Left lobe of liver (tissue), 2 donors: ENCODE measurements at regions not wholly inside any gene's neighbourhood (a gene's known extent, or its start where the extent isn't known, plus 50 kb on each side); places are given as distances from the start of the nearest gene placed in this dataset.
"Not testable (repeated sequence)": the region's sequence is repeated elsewhere in the genome, so short reads cannot be mapped to it uniquely, and the experiment has no call there.

Experiments
- ATAC-seq: fragments of 200-7000 bp; cut with Tn5 transposase; one replicate; pipeline ENCODE4 v1.9.1; 2020; ENCODE audit warnings: mild to moderate bottlenecking, moderate library complexity
- DNase-seq: peaks from one replicate; pipeline ENCODE4 v3.0.0-alpha.2; 2020; ENCODE audit warnings: low spot score
- donor health status: DM: no; HTN: no; CAD: no; lungs with moderate emphysema.
- donor health status: DM: no; HTN: yes; CAD: no.

- no peak for DNase-seq
- no peak for ATAC-seq
Measured at GRCh38 chr16:86244158-86244557, 266.2 kb upstream of the FOXF1 start.

DNA sequence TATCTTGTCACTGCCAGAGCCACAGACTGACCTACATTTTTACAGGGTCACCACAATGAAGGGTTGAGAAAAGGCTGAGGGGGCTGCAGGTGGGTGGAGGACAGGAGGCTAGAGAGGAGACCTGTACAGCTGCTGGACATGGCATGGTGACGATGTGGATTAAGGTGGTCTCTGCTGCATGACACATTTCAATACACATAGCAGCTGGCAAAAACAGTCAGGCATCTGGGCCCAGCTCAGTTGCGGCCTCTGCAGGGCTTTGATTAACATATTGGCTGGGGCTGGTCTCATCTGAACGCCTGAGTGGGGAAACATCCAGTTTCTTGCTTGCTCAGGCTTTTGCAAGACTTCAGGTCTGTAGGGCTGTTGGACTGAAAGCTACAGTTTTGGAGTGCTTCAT is 265.4 kb upstream of the FOXF1 start:
- ATAC-seq (no peak), DNase-seq (no peak)

- no peak for DNase-seq
- no peak for ATAC-seq
Measured at GRCh38 chr16:86245351-86245750, 265.0 kb upstream of the FOXF1 start.

DNA sequence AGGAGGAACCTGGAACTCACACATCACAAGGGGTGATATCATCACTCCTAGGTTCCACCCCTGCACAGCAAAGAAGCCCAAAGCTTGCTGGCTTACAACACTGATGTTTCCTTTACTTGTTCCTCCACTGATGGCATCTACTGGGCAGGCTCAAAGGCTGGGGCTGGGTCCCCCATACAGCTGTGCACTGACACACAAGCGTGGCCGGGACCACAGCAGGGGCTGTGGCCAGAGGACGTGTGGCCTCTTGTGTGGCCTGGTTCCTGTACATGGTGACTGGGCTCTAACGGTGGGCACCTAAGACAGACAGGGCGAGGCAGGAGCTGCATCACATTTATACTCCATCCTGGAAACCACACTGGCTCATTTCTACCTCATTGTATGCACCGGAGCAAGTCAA is 264.4 kb upstream of the FOXF1 start:
- ATAC-seq: no peak
- DNase-seq: no peak

GRCh38 chr16:86248310-86248905 is 261.9 kb upstream of the FOXF1 start:
- ATAC-seq: no peak
- no peak for DNase-seq

GRCh38 chr16:86249631-86250030 is 260.7 kb upstream of the FOXF1 start:
- DNase-seq (no peak), ATAC-seq (no peak)

- DNase-seq: no peak
Measured at GRCh38 chr16:86251682-86252081, 258.6 kb upstream of the FOXF1 start.

DNA sequence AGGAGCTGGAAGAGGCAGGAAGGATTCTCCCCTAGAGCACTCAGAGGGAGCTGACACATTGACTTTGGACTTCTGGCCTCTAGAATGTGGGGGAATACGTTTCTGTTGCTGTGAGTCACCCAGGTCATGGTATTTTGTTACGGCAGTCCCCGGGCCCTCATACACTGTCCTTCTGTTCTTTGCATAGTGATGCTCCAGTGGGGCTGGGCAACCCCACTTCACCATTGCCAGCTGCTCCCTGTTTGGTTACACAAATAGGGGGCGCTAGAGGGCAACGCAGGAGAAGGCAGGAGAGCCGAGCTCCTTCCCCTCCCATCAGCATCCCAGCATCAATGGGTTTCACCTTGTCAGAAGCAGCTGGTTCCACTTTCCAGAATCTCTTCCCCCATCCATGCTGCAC is 257.7 kb upstream of the FOXF1 start:
- no peak for ATAC-seq
- DNase-seq: no peak

More at GRCh38 chr16:86251682-86252081, 258.6 kb upstream of the FOXF1 start:
- no peak for ATAC-seq

GRCh38 chr16:86255966-86256365 is 254.4 kb upstream of the FOXF1 start:
- DNase-seq (no peak), ATAC-seq (no peak)

GRCh38 chr16:86256995-86257394 is 253.3 kb upstream of the FOXF1 start:
- DNase-seq: no peak
- ATAC-seq: no peak

GRCh38 chr16:86257546-86257945 is 252.8 kb upstream of the FOXF1 start:
- ATAC-seq (no peak), DNase-seq (no peak)

GRCh38 chr16:86258713-86259112 is 251.6 kb upstream of the FOXF1 start:
- no peak for DNase-seq
- no peak for ATAC-seq

DNA sequence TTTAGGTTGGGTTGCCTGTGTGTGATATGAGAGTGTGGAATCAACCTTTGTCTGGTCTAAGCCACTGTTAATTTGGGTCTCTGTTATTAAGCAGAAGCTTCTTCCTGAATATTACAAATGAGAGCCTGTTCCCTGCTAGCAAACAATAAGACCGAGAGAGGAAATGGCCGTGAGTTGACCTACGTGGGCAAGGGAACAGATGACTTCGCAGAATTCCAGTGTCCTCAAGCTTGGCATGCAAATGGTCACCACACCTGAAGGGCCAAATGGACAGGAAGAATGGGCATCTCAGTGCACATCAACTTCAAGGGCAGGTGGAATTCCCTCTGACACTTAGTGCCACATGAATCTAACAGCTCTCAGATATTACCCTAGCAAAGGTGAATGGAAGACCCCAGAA is 250.8 kb upstream of the FOXF1 start:
- ATAC-seq (no peak), DNase-seq (no peak)

DNA sequence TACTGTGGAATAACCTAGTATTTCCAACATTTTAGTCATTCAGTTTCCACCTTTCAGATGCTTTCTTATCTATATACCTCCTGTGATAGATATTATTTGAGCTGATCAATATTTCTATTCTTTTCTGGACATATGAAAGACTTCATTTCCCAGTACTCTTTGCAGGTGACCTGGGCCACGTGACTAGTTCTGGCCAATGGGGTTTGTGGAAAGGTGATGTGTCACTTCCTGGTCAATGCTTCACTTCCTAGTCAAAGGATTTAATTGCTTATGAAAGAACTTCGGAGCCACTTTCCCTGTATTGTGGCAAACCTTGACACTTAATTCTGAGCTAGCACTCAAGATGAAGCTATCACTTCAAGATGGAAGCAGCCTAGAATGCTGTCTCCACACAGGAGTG is 248.9 kb upstream of the FOXF1 start:
- DNase-seq: no peak
- ATAC-seq: no peak

GRCh38 chr16:86267657-86268056 is 242.7 kb upstream of the FOXF1 start:
- DNase-seq, ATAC-seq: not testable (repeated sequence)

GRCh38 chr16:86270696-86271095 is 239.6 kb upstream of the FOXF1 start:
- no peak for DNase-seq
- ATAC-seq: no peak

DNA sequence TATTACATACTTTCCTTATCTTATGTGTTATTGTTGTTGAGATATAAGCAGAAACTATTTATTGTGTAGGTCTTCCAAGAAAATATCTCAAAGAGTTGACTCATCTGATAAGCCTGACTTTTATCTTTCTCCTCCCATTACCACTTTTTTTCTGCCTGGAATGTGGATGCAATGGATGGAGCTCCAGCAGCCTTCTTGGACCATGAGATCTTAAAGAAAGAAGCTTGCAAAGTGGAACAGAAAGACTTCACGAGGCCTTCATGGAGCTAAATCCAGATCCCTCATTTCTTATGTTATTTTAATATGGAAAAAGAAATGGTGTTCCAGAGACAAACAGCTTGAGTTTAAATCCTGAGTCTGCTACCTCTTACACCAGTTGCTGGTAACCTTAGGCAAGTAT is 237.6 kb upstream of the FOXF1 start:
- DNase-seq (no peak), ATAC-seq (no peak)

DNA sequence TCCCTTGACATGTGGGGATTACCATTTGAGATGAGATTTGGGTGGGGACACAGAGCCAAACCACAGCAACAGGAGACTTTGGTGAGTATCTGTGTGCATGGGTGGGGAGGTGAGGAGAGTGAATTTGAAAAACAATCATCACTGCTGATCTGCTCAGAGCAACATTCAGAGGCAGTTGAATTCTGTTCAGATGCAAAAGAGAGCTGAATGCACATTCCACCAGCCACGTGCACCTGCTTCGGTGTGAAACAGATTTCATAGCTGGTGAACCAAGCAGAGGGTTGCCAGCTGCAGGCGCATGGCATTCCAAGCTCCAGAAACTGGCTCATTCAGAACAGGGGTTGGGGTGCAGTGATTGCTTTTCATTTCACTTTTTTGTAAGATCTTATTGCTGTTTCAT is 233.1 kb upstream of the FOXF1 start:
- DNase-seq (no peak), ATAC-seq (no peak)

DNA sequence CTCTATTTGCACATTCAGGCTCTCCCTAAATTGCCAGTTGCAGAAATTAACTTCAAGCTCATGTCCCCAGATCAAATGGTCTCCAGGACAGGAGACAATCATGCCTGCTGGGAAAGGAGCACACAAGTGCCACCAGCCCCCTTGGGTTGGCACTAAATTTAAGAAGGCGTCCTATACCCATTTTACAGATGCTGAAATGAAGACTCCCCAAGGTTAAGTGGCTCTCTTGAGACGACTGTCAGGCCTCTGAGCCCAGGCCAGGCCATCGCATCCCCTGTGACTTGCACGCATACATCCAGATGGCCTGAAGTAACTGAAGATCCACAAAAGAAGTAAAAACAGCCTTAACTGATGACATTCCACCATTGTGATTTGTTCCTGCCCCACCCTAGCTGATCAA is 232.5 kb upstream of the FOXF1 start:
- not testable (repeated sequence) for DNase-seq, ATAC-seq

DNA sequence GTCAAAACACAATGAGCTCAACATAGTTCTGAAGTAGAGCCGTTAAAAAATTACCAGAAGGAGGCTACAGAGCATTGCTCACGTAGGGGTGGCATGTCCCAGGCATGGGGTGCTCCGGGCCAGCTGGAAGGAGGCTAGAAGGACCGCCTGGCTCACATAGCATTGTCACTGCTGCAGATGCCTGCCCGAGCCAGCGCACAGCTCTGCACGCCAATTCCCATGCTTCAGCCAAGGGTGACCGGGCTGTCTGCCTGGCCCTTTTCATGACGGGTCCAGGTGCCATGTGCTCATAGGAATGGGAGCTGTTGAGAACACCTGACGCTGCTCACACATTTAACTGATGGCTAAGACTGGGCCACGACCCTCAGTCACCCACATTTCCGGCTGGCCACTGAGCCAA is 228.9 kb upstream of the FOXF1 start:
- DNase-seq (no peak), ATAC-seq (no peak)

- ATAC-seq: no peak
- DNase-seq: no peak
Measured at GRCh38 chr16:86283944-86284343, 226.4 kb upstream of the FOXF1 start.

DNA sequence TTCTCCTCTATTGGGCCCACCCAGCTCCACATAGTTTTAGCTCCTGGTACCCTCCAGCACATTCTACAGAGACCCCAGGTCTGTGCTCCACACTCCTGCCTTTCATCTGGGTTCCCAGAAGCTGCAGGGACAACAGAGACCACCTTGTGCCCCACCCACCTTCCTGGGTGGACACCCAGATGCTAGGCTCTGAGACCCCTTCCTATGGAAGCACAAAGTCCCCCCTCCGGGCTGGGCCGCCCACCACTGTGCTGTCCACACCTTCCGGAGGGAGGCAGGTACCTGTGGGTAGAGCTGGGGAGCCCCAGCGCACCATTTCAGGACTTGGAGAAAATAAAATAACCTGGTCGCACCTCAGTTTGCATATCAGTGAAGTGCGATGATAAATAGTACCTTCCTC is 224.9 kb upstream of the FOXF1 start:
- ATAC-seq: no peak

More for the DNA sequence above, 224.9 kb upstream of the FOXF1 start:
- no peak for DNase-seq
